ENCODE measurements at regions not wholly inside any gene's neighbourhood (a gene's known extent, or its start where the extent isn't known, plus 50 kb on each side); places are given as distances from the start of the nearest gene placed in this dataset.

GRCh38 chr9:73780916-73781315 is 629.3 kb downstream of the ANXA1 start:
- DNase-seq (ENCODE audit: low spot score) = no peak
- in situ Hi-C loops (cut with MboI; ENCODE audit: low pct_unique_long_range_greater_than_20kb, low sequenced_read_pairs, unreplicated experiment) = no loop called here
- no peak for TF ChIP-seq CTCF (IDR thresholded peaks at IDR 0.05; ENCODE audit: extremely low read depth, insufficient read depth, missing control alignments)

- in situ Hi-C loops (cut with MboI; ENCODE audit: low pct_unique_long_range_greater_than_20kb, low sequenced_read_pairs, unreplicated experiment) = no loop called here
- DNase-seq (ENCODE audit: low spot score) = no peak
Observed at GRCh38 chr9:73782166-73782565, 630.5 kb downstream of the ANXA1 start.

GRCh38 chr9:73799446-73799845 is 647.8 kb downstream of the ANXA1 start:
- in situ Hi-C loops (cut with MboI; ENCODE audit: low pct_unique_long_range_greater_than_20kb, low sequenced_read_pairs, unreplicated experiment) = no loop called here
- no peak for DNase-seq (ENCODE audit: low spot score)
- no peak for TF ChIP-seq CTCF (IDR thresholded peaks at IDR 0.05; ENCODE audit: extremely low read depth, insufficient read depth, missing control alignments)

More at GRCh38 chr9:73782166-73782565, 630.5 kb downstream of the ANXA1 start:
- TF ChIP-seq CTCF (IDR thresholded peaks at IDR 0.05; ENCODE audit: extremely low read depth, insufficient read depth, missing control alignments) = no peak

GRCh38 chr9:73805111-73805510 is 653.4 kb downstream of the ANXA1 start:
- DNase-seq (ENCODE audit: low spot score) = no peak
- in situ Hi-C loops (cut with MboI; ENCODE audit: low pct_unique_long_range_greater_than_20kb, low sequenced_read_pairs, unreplicated experiment) = no loop called here
- TF ChIP-seq CTCF (IDR thresholded peaks at IDR 0.05; ENCODE audit: extremely low read depth, insufficient read depth, missing control alignments) = no peak

GRCh38 chr9:73805853-73806458 is 654.3 kb downstream of the ANXA1 start:
- TF ChIP-seq CTCF (IDR thresholded peaks at IDR 0.05; ENCODE audit: extremely low read depth, insufficient read depth, missing control alignments) = no peak
- in situ Hi-C loops (cut with MboI; ENCODE audit: low pct_unique_long_range_greater_than_20kb, low sequenced_read_pairs, unreplicated experiment) = no loop called here
- DNase-seq (ENCODE audit: low spot score) = no peak

- in situ Hi-C loops (cut with MboI; ENCODE audit: low pct_unique_long_range_greater_than_20kb, low sequenced_read_pairs, unreplicated experiment) = no loop called here
- DNase-seq (ENCODE audit: low spot score) = no peak
- TF ChIP-seq CTCF (IDR thresholded peaks at IDR 0.05; ENCODE audit: extremely low read depth, insufficient read depth, missing control alignments) = no peak
Observed at GRCh38 chr9:73806876-73807275, 655.2 kb downstream of the ANXA1 start.
